AG09319 (cell line): ENCODE measurements at regions not wholly inside any gene's neighbourhood (a gene's known extent, or its start where the extent isn't known, plus 50 kb on each side); places are given as distances from the start of the nearest gene placed in this dataset.

Experiments used
- DNase-seq: peaks from one replicate; pipeline ENCODE4 v3.0.0-alpha.2; 2010; ENCODE audit warnings: low read depth; ENCODE audit errors: extremely low read depth
- TF ChIP-seq, protein P1 (sequence below): IDR thresholded peaks from 2 replicates; pipeline ENCODE4 v1.5.1; 2011; ENCODE audit warnings: low read depth, mild to moderate bottlenecking, inconsistent platforms, low read length, moderate library complexity

DNA sequence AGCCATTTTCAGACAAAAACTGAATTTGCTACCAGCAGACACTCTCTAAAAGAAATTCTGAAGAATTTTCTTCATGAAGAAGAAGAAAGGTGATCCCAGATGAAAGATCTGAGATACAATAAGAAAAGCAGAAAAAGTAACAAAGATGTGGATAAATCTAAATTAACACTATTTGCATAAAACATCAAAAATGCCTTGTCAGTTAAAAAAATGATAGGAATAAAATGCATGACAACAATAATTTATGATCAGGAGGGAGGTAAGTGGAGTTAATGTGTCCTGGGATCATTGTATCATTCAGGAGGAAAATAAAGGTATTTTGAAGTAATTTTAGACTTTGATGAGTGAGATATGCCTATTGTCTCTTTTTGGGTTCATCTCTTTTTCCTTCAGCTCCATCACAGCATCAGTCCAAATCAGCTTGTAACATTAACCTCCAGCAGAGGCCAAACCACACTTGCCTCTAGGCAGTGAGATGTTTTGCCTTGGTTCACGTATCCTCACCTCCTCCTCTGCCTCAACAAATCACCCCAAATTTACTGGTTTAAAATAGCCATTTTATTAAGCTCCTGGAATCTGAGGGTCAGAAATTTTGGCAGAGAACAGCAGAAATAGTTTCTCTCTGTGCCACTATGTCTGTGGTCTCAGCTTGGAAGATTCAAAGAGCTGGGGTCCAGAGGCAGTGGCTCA lies 76.9 kb upstream of the HIVEP3 start:
- TF ChIP-seq, protein P1, sequence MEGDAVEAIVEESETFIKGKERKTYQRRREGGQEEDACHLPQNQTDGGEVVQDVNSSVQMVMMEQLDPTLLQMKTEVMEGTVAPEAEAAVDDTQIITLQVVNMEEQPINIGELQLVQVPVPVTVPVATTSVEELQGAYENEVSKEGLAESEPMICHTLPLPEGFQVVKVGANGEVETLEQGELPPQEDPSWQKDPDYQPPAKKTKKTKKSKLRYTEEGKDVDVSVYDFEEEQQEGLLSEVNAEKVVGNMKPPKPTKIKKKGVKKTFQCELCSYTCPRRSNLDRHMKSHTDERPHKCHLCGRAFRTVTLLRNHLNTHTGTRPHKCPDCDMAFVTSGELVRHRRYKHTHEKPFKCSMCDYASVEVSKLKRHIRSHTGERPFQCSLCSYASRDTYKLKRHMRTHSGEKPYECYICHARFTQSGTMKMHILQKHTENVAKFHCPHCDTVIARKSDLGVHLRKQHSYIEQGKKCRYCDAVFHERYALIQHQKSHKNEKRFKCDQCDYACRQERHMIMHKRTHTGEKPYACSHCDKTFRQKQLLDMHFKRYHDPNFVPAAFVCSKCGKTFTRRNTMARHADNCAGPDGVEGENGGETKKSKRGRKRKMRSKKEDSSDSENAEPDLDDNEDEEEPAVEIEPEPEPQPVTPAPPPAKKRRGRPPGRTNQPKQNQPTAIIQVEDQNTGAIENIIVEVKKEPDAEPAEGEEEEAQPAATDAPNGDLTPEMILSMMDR, result no peak

DNA sequence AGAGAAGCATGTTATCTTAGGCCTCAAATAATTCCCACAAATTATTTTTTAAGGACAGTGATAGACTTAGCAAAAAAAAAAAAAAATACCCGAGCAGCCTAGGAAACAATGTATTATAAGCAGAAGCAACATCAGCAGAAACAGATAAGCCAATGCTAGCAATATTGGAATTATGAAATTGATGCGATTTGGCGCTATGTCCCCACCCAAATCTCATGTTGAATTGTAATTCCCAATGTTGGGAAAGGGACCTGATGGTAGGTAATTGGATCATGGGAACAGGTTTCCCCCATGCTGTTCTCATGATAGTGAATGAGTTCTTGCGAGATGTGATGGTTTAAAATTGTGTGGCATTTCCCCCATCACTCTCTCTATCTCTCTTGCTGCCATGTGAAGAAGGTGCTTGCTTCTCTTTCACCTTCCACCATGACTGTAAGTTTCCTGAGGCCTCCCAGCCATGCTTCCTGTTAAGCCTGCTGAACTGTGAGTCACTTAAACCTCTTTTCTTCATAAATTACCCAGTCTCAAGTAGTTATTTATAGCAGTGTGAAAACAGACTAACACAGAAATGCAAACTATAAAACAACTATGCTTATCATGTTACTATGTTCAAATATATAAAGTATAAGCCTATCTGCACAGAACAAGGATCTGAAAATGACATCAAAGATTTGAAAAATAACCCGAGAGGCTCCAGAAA lies 75.6 kb upstream of the HIVEP3 start:
- TF ChIP-seq, protein P1, result no peak
- DNase-seq, result no peak

More for the DNA sequence above, 76.9 kb upstream of the HIVEP3 start:
- no peak for DNase-seq

DNA sequence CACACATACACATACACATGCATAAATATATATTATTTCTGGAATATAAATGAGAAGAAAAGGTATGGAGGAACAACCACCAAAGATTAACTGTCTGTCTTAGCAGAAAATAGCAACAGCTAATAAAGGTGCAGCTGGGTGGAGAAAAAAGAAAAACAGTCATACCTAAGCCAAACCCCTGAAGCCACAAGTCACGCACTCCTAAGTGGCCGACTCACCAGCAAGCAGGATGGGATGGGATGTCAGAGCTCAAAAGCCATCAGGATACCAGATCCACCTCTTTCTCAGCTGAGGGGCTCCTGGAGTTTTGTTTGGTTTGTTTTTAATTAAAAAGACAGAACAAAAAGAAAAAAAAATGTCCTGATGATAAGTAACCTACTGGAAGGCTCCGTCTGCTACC lies 64.7 kb upstream of the HIVEP3 start:
- TF ChIP-seq, protein P1, result no peak
- DNase-seq, result no peak

DNA sequence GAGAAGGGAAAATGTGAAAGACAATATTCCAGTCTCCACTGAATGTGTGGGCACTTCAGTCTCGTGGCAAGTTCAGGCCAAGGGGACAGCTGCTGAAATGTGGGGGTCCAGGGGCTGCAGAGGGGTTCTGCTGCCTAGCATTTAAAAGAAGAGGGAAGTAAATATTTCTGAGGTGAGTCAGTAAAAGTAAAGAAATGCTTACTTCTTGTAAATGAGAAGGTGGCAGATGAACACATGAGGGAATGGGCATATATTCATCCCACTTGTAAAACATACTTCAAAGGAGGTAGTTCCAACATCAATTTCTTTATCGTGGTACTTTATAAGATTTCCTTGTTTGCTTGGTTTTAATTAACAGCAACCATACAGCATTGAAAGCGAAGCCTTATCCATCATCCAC lies 63.1 kb upstream of the HIVEP3 start:
- TF ChIP-seq, protein P1, result no peak

DNA sequence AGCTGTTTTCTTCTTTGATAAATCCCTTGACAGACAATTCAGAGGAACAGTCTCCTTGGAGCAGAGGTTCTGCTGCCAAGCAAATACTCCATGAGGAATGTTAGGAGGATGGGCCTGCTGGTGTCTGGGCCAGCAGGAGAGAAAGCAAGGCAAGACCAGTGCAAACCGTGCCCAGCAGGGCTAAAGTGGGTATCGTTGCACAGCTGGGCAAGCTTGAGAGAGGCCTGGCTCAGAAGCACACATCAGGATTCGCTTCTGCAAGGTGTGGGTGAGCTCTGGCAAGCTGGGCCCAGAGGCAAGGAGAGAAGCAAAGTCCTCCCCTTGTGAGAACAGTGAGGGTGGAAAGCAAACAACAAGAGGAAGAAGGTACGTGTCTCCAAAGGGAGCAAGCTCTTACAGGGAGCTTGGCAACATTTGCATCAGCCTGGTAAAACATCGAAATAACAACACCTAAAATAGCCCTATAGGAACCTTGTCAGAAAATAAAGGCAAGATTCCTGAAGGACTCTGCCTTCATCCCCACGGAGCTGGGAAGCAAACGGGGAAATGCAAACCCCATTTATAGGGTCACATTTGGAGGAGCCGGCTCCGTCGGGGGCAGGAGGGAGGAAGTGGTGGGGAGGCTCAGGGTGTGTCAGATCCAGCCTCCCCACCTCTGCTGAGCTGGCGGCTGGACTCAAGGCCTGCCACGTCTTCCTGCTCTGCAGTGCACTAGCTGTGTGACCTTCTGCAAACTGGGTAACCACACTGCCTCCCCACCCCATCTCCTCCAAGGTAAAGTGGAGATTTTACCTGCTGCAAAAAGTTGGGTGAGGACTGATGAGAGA lies 62.3 kb upstream of the HIVEP3 start:
- TF ChIP-seq, protein P1, result no peak
- DNase-seq, result no peak

More for the DNA sequence above, 63.1 kb upstream of the HIVEP3 start:
- DNase-seq, result no peak

DNA sequence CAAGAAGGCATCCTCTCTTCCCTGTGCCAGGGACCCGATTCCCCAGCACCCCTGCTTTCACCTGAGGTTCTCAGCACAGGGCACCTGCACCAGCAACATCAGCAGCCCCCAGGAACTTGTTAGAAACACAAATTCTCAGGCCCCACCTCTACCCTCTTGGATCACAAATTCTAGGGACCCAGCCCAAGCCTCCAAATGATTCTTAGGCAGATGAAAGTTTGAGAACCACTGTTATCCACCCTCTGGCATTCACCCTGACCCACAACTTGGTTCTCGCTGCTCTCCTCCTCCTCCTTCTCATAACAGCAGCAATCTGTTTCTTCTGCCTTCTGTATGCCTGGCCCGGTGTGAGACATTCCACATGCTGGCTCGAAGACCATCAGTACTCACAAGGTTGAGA lies 60.3 kb upstream of the HIVEP3 start:
- TF ChIP-seq, protein P1, result no peak
- no peak for DNase-seq
